ENCODE measurements at regions not wholly inside any gene's neighbourhood (a gene's known extent, or its start where the extent isn't known, plus 50 kb on each side); places are given as distances from the start of the nearest gene placed in this dataset.

DNA sequence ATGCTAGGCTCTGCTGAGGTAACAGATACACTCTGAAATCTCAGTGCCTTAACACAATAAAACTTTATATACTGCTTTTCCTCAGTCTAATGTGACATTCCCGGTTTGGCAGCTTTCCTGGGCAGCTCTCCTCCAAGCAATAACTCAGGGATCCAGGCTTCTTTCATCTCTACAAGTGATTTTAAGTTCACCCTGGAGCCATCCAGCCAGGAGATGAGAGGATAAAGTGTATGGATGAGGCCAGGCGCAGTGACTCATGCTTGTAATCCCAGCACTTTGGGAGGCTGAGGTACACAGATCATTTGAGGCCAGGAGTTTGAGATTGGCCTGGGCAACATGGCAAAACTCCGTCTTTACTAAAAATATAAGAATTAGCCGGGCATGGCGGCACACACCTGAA lies 147.2 kb downstream of the UTP18 start (continued):
- TF ChIP-seq RUNX1 (IDR thresholded peaks at IDR 0.05; ENCODE audit: low read depth) (no peak), KLF16 (IDR thresholded peaks at IDR 0.05) (no peak), SRSF7 (optimal IDR thresholded peaks at IDR 0.05; ENCODE audit: low read depth, low read length) (no peak), BRD4 (IDR thresholded peaks at IDR 0.05) (no peak)
- TF ChIP-seq, protein P1, sequence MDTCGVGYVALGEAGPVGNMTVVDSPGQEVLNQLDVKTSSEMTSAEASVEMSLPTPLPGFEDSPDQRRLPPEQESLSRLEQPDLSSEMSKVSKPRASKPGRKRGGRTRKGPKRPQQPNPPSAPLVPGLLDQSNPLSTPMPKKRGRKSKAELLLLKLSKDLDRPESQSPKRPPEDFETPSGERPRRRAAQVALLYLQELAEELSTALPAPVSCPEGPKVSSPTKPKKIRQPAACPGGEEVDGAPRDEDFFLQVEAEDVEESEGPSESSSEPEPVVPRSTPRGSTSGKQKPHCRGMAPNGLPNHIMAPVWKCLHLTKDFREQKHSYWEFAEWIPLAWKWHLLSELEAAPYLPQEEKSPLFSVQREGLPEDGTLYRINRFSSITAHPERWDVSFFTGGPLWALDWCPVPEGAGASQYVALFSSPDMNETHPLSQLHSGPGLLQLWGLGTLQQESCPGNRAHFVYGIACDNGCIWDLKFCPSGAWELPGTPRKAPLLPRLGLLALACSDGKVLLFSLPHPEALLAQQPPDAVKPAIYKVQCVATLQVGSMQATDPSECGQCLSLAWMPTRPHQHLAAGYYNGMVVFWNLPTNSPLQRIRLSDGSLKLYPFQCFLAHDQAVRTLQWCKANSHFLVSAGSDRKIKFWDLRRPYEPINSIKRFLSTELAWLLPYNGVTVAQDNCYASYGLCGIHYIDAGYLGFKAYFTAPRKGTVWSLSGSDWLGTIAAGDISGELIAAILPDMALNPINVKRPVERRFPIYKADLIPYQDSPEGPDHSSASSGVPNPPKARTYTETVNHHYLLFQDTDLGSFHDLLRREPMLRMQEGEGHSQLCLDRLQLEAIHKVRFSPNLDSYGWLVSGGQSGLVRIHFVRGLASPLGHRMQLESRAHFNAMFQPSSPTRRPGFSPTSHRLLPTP (IDR thresholded peaks at IDR 0.05; ENCODE audit: borderline replicate concordance, extremely low read depth, insufficient read length): no peak

DNA sequence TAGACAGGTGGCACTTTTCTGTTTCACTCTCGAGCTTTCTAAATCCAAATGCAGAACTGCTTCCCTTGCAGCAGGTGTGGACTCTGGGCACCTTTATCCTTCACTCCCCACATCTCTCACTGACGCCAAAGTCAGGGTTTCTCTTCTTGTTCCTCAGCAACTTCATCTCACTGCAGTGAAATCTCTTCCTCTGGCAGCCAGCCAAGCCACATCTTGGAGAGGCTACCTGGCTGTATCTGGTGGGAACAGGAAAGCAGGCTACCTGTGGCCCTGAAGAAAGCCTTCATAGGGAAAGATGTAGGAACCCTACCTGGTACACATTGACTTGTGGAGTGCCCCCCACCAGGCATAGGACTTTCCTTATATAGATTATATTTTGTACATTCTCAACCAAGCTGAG lies 159.1 kb downstream of the UTP18 start:
- no peak for FAIRE-seq

More for the DNA sequence above, 159.1 kb downstream of the UTP18 start:
- Histone ChIP-seq H3K4me3 (no peak overlapping the region), H3K36me3 (ENCODE audit: control insufficient read depth, insufficient read depth, low read length) (no peaks in the 10 kb centered on the region), H3K9me3 (replicated peaks; ENCODE audit: control insufficient read depth, insufficient read depth, low read depth, low read length) (no peaks in the 10 kb centered on the region), H2AFZ (ENCODE audit: low read depth, low read length) (no peak overlapping the region), H3K9ac (ENCODE audit: insufficient read depth in 1 of 2, low read depth in 2 of 2, low read length in 2 of 2) (no peak overlapping the region), H4K20me1 (replicated peaks; ENCODE audit: control insufficient read depth, insufficient read depth, low read length) (no peaks in the 10 kb centered on the region), H3K27me3 (ENCODE audit: control insufficient read depth in 2 of 2, insufficient read depth in 2 of 2, low read length in 2 of 2) (no peaks in the 10 kb centered on the region), H3K27ac (ENCODE audit: extremely low read depth, low read depth, low read length) (no peak overlapping the region), H3K4me2 (ENCODE audit: insufficient read depth, low read length) (no peak overlapping the region), H3K4me1 (replicated peaks in 1 of 2; ENCODE audit: control insufficient read depth in 2 of 2, insufficient read depth in 2 of 2, low read length in 2 of 2) (no peaks in the 10 kb centered on the region), H3K79me2 (ENCODE audit: control insufficient read depth, insufficient read depth, low read length) (no peaks in the 10 kb centered on the region), H3K9me1 (ENCODE audit: control insufficient read depth, insufficient read depth, low read length) (no peaks in the 10 kb centered on the region)
- no TSS peak for BruUV-seq (replicated peaks)
- 0% methylated on average over 2 of the region's 2 CpGs for WGBS (ENCODE audit: insufficient coverage, low coverage, missing lambda C conversion rate)
- no peak for TF ChIP-seq DPF2 (IDR thresholded peaks at IDR 0.05)
- no peak for TF ChIP-seq CBX1 (IDR thresholded peaks at IDR 0.05; ENCODE audit: low read depth)
- TF ChIP-seq CBFA2T3 (IDR thresholded peaks at IDR 0.05): no peak
- TF ChIP-seq, protein P2, sequence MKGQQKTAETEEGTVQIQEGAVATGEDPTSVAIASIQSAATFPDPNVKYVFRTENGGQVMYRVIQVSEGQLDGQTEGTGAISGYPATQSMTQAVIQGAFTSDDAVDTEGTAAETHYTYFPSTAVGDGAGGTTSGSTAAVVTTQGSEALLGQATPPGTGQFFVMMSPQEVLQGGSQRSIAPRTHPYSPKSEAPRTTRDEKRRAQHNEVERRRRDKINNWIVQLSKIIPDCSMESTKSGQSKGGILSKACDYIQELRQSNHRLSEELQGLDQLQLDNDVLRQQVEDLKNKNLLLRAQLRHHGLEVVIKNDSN (CRISPR knock-in tag; IDR thresholded peaks at IDR 0.05): no peak
- TF ChIP-seq, protein P3, sequence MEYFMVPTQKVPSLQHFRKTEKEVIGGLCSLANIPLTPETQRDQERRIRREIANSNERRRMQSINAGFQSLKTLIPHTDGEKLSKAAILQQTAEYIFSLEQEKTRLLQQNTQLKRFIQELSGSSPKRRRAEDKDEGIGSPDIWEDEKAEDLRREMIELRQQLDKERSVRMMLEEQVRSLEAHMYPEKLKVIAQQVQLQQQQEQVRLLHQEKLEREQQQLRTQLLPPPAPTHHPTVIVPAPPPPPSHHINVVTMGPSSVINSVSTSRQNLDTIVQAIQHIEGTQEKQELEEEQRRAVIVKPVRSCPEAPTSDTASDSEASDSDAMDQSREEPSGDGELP (CRISPR knock-in tag; IDR thresholded peaks at IDR 0.05; ENCODE audit: borderline replicate concordance): no peak
- TF ChIP-seq NFIC (IDR thresholded peaks at IDR 0.05): peak; percentile 41
- no peak for TF ChIP-seq HDAC2 (IDR thresholded peaks at IDR 0.05)
- no peak for TF ChIP-seq BMI1 (IDR thresholded peaks at IDR 0.05; ENCODE audit: low read length)
- in situ Hi-C loops (cut with MboI) (no loop called here), intact Hi-C loops (cut with micrococcal nuclease) (no loop called here)
- CTCF ChIA-PET (ENCODE audit: low intra/inter-chr PET ratio): no interaction called here
- ATAC-seq (no peak), DNase-seq (ENCODE audit: extremely low read depth in 1 of 4, low spot score in 3 of 4) (no peak)
- POLR2A ChIA-PET: no interaction called here
